GM12872 (cell line): ENCODE measurements at regions not wholly inside any gene's neighbourhood (a gene's known extent, or its start where the extent isn't known, plus 50 kb on each side); places are given as distances from the start of the nearest gene placed in this dataset.

ENCODE experiments used
- CTCF ChIP-seq: IDR thresholded peaks from 3 replicates; pipeline ENCODE4 v1.5.1; 2011; ENCODE audit warnings: low read depth, mild to moderate bottlenecking, low read length, moderate library complexity; ENCODE audit not compliant: insufficient read depth

GRCh38 chr19:30884146-30884812 lies 465.0 kb downstream of the TSHZ3 start:
- TF ChIP-seq CTCF: no peak

- TF ChIP-seq CTCF: no peak
These were observed 466.2 kb downstream of the TSHZ3 start for GRCh38 chr19:30883071-30883470.

GRCh38 chr19:30882411-30883005 lies 466.7 kb downstream of the TSHZ3 start:
- TF ChIP-seq CTCF: no peak

DNA sequence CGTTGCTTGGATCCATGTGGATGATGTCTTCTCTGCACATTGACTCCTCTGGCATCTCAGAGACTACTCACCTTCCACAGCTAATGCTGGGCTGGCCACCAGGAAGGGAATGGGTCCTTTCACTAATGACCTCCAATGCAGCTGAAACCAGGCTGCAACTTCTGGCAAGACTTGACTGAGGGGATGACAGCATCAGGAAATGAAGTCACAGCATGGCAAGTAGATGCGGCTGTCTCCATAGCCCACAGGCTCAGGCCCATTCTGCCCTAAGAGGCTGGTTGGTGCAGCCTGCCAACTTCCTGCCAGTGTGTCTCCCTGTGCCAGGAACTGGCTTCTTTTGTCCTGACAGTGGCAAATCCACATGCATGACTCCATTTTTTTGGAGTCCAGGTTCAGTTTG lies 467.3 kb downstream of the TSHZ3 start:
- TF ChIP-seq CTCF: no peak

DNA sequence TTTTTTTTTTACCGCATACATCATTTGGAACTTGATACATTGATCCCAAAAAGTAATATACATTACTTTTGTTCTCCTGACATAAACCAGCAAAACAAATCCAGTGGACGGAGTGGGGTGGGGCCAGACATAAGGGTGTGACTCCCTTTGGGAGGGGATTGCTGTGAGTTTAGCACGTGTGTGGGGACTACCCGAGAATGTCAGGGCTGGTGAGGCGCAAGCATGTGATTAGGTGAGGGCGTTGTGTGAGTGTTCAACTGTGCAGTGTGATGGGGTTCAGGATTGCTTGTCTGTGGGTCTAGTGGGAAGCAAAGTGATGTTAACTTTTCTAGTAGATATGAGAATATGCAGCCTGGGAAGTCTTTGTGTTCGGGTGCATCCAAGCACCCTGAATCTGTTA lies 468.0 kb downstream of the TSHZ3 start:
- TF ChIP-seq CTCF: no peak

DNA sequence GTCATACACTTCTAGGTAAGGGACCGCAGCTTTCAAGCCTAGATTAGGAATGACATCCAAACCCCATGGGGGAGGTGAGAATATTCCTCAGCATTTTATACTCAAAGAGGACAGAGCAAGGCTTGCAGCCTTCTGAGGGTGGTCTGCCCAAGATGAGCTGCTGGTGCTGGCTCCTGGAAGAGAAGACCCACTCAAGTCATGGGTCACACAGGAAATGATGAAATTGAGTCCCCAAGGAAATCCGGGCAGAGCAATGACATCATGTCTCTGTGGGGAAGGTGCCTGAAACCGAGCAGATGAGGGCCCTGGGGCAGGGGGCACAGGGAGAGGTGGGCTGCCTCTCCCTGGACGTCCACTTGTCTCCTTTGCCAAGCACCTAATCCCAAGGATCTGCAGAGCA lies 468.7 kb downstream of the TSHZ3 start:
- no peak for TF ChIP-seq CTCF

GRCh38 chr19:30880151-30880550 lies 469.1 kb downstream of the TSHZ3 start:
- no peak for TF ChIP-seq CTCF
